ENCODE measurements at regions not wholly inside any gene's neighbourhood (a gene's known extent, or its start where the extent isn't known, plus 50 kb on each side); places are given as distances from the start of the nearest gene placed in this dataset.

- no peaks in the 10 kb centered on the region for H3K36me3 Mint-ChIP-seq (ENCODE audit: low read depth)
- intact Hi-C loops (cut with micrococcal nuclease), result loop anchor here (5.0 kb wide), 2 partner anchors 697 to 1457 kb away; no protein-coding TSS in a partner anchor
- no peaks in the 10 kb centered on the region for H3K4me1 Mint-ChIP-seq (ENCODE audit: low read depth)
- H3K9me3 Mint-ChIP-seq, result no peaks in the 10 kb centered on the region
- H3K27me3 Mint-ChIP-seq, result no peaks in the 10 kb centered on the region
- H3K4me3 Mint-ChIP-seq, result no peak overlapping the region
- H3K27ac Mint-ChIP-seq, result no peak overlapping the region
Measured at GRCh38 chr16:72500545-72500944, 328.6 kb upstream of the PMFBP1 start.

- intact Hi-C loops (cut with micrococcal nuclease), result no loop called here
- H3K9me3 Mint-ChIP-seq, result no peaks in the 10 kb centered on the region
- no peak overlapping the region for H3K4me3 Mint-ChIP-seq
- no peaks in the 10 kb centered on the region for H3K4me1 Mint-ChIP-seq (ENCODE audit: low read depth)
- no peaks in the 10 kb centered on the region for H3K36me3 Mint-ChIP-seq (ENCODE audit: low read depth)
- H3K27me3 Mint-ChIP-seq, result no peaks in the 10 kb centered on the region
- no peak overlapping the region for H3K27ac Mint-ChIP-seq
Measured at GRCh38 chr16:72493716-72494415, 321.9 kb upstream of the PMFBP1 start.

GRCh38 chr16:72487283-72487682 is 315.3 kb upstream of the PMFBP1 start:
- peaks cover 10% of the 10 kb centered on the region for H3K9me3 Mint-ChIP-seq
- no peaks in the 10 kb centered on the region for H3K36me3 Mint-ChIP-seq (ENCODE audit: low read depth)
- no peaks in the 10 kb centered on the region for H3K4me1 Mint-ChIP-seq (ENCODE audit: low read depth)
- intact Hi-C loops (cut with micrococcal nuclease), result no loop called here
- no peak overlapping the region for H3K27ac Mint-ChIP-seq
- no peaks in the 10 kb centered on the region for H3K27me3 Mint-ChIP-seq
- no peak overlapping the region for H3K4me3 Mint-ChIP-seq

- Mint-ChIP-seq H3K9me3 (peaks cover 8% of the 10 kb centered on the region), H3K27ac (no peak overlapping the region), H3K4me1 (ENCODE audit: low read depth) (no peaks in the 10 kb centered on the region), H3K36me3 (ENCODE audit: low read depth) (no peaks in the 10 kb centered on the region), H3K4me3 (no peak overlapping the region), H3K27me3 (no peaks in the 10 kb centered on the region)
- intact Hi-C loops (cut with micrococcal nuclease), result no loop called here
Measured at GRCh38 chr16:72482695-72483094, 310.7 kb upstream of the PMFBP1 start.

- Mint-ChIP-seq H3K27me3 (no peaks in the 10 kb centered on the region), H3K36me3 (ENCODE audit: low read depth) (no peaks in the 10 kb centered on the region), H3K9me3 (no peaks in the 10 kb centered on the region), H3K4me1 (ENCODE audit: low read depth) (no peaks in the 10 kb centered on the region), H3K27ac (no peak overlapping the region), H3K4me3 (no peak overlapping the region)
- intact Hi-C loops (cut with micrococcal nuclease), result no loop called here
Measured at GRCh38 chr16:72481419-72481818, 309.5 kb upstream of the PMFBP1 start.

- Mint-ChIP-seq H3K4me3 (no peak overlapping the region), H3K27me3 (no peaks in the 10 kb centered on the region), H3K4me1 (ENCODE audit: low read depth) (no peaks in the 10 kb centered on the region), H3K9me3 (no peaks in the 10 kb centered on the region), H3K36me3 (ENCODE audit: low read depth) (no peaks in the 10 kb centered on the region), H3K27ac (no peak overlapping the region)
- intact Hi-C loops (cut with micrococcal nuclease), result no loop called here
Measured at GRCh38 chr16:72480911-72481310, 309.0 kb upstream of the PMFBP1 start.

GRCh38 chr16:72475688-72476087 is 303.7 kb upstream of the PMFBP1 start:
- H3K27me3 Mint-ChIP-seq, result no peaks in the 10 kb centered on the region
- H3K4me1 Mint-ChIP-seq (ENCODE audit: low read depth), result no peaks in the 10 kb centered on the region
- no peak overlapping the region for H3K27ac Mint-ChIP-seq
- intact Hi-C loops (cut with micrococcal nuclease), result no loop called here
- H3K36me3 Mint-ChIP-seq (ENCODE audit: low read depth), result no peaks in the 10 kb centered on the region
- H3K9me3 Mint-ChIP-seq, result no peaks in the 10 kb centered on the region
- no peak overlapping the region for H3K4me3 Mint-ChIP-seq

- H3K9me3 Mint-ChIP-seq, result no peaks in the 10 kb centered on the region
- H3K4me3 Mint-ChIP-seq, result no peak overlapping the region
- no peak overlapping the region for H3K27ac Mint-ChIP-seq
- no peaks in the 10 kb centered on the region for H3K27me3 Mint-ChIP-seq
- H3K36me3 Mint-ChIP-seq (ENCODE audit: low read depth), result no peaks in the 10 kb centered on the region
- intact Hi-C loops (cut with micrococcal nuclease), result no loop called here
- H3K4me1 Mint-ChIP-seq (ENCODE audit: low read depth), result no peaks in the 10 kb centered on the region
Measured at GRCh38 chr16:72474501-72475123, 302.7 kb upstream of the PMFBP1 start.

- Mint-ChIP-seq H3K36me3 (ENCODE audit: low read depth) (no peaks in the 10 kb centered on the region), H3K4me3 (no peak overlapping the region), H3K27me3 (no peaks in the 10 kb centered on the region), H3K9me3 (no peaks in the 10 kb centered on the region), H3K27ac (no peak overlapping the region), H3K4me1 (ENCODE audit: low read depth) (no peaks in the 10 kb centered on the region)
- intact Hi-C loops (cut with micrococcal nuclease), result no loop called here
Measured at GRCh38 chr16:72473631-72474030, 301.7 kb upstream of the PMFBP1 start.

GRCh38 chr16:72471317-72471924 is 299.5 kb upstream of the PMFBP1 start:
- Mint-ChIP-seq H3K36me3 (ENCODE audit: low read depth) (no peaks in the 10 kb centered on the region), H3K4me1 (ENCODE audit: low read depth) (no peaks in the 10 kb centered on the region), H3K4me3 (no peak overlapping the region), H3K27ac (no peak overlapping the region), H3K27me3 (no peaks in the 10 kb centered on the region), H3K9me3 (no peaks in the 10 kb centered on the region)
- intact Hi-C loops (cut with micrococcal nuclease), result no loop called here

GRCh38 chr16:72470541-72470940 is 298.6 kb upstream of the PMFBP1 start:
- intact Hi-C loops (cut with micrococcal nuclease), result no loop called here
- H3K36me3 Mint-ChIP-seq (ENCODE audit: low read depth), result no peaks in the 10 kb centered on the region
- H3K27me3 Mint-ChIP-seq, result no peaks in the 10 kb centered on the region
- H3K27ac Mint-ChIP-seq, result no peak overlapping the region
- H3K4me1 Mint-ChIP-seq (ENCODE audit: low read depth), result no peaks in the 10 kb centered on the region
- H3K9me3 Mint-ChIP-seq, result no peaks in the 10 kb centered on the region
- no peak overlapping the region for H3K4me3 Mint-ChIP-seq

GRCh38 chr16:72469932-72470331 is 298.0 kb upstream of the PMFBP1 start:
- intact Hi-C loops (cut with micrococcal nuclease), result no loop called here
- H3K27me3 Mint-ChIP-seq, result no peaks in the 10 kb centered on the region
- H3K4me1 Mint-ChIP-seq (ENCODE audit: low read depth), result no peaks in the 10 kb centered on the region
- no peak overlapping the region for H3K4me3 Mint-ChIP-seq
- H3K27ac Mint-ChIP-seq, result no peak overlapping the region
- H3K9me3 Mint-ChIP-seq, result no peaks in the 10 kb centered on the region
- no peaks in the 10 kb centered on the region for H3K36me3 Mint-ChIP-seq (ENCODE audit: low read depth)

GRCh38 chr16:72468582-72468981 is 296.6 kb upstream of the PMFBP1 start:
- intact Hi-C loops (cut with micrococcal nuclease), result loop anchor here (1.0 kb wide), 1 partner anchor 68 kb away; no protein-coding TSS in a partner anchor
- H3K27me3 Mint-ChIP-seq, result no peaks in the 10 kb centered on the region
- H3K27ac Mint-ChIP-seq, result no peak overlapping the region
- H3K9me3 Mint-ChIP-seq, result no peaks in the 10 kb centered on the region
- H3K4me1 Mint-ChIP-seq (ENCODE audit: low read depth), result no peaks in the 10 kb centered on the region
- H3K4me3 Mint-ChIP-seq, result no peak overlapping the region
- H3K36me3 Mint-ChIP-seq (ENCODE audit: low read depth), result no peaks in the 10 kb centered on the region

GRCh38 chr16:72467157-72467759 is 295.3 kb upstream of the PMFBP1 start:
- H3K9me3 Mint-ChIP-seq, result peaks cover 12% of the 10 kb centered on the region
- H3K27ac Mint-ChIP-seq, result no peak overlapping the region
- no peaks in the 10 kb centered on the region for H3K4me1 Mint-ChIP-seq (ENCODE audit: low read depth)
- H3K4me3 Mint-ChIP-seq, result no peak overlapping the region
- H3K36me3 Mint-ChIP-seq (ENCODE audit: low read depth), result no peaks in the 10 kb centered on the region
- intact Hi-C loops (cut with micrococcal nuclease), result loop anchor here (1.0 to 2.0 kb wide), 2 partner anchors 224 to 342 kb away; no protein-coding TSS in a partner anchor
- H3K27me3 Mint-ChIP-seq, result no peaks in the 10 kb centered on the region
